ENCODE measurements at regions not wholly inside any gene's neighbourhood (a gene's known extent, or its start where the extent isn't known, plus 50 kb on each side); places are given as distances from the start of the nearest gene placed in this dataset.

- TF ChIP-seq MAX (IDR thresholded peaks at IDR 0.05): no peak
- TF ChIP-seq POLR2A (IDR thresholded peaks at IDR 0.05; ENCODE audit: low read length): no peak
- TF ChIP-seq FOSB (CRISPR knock-in tag; IDR thresholded peaks at IDR 0.05): no peak
These were observed 308.4 kb upstream of the STXBP6 start (continued) for GRCh38 chr14:25358330-25358729.

GRCh38 chr14:25351269-25351668 is 301.3 kb upstream of the STXBP6 start:
- H3K27ac ChIP-seq: no peak overlapping the region
- FAIRE-seq: no peak
- TF ChIP-seq SMC3 (IDR thresholded peaks at IDR 0.05) (no peak), RARB (CRISPR knock-in tag; IDR thresholded peaks at IDR 0.05) (no peak), TP53 (CRISPR knock-in tag; IDR thresholded peaks at IDR 0.05) (no peak), ZSCAN20 (CRISPR knock-in tag; IDR thresholded peaks at IDR 0.05) (no peak), NFE2L2 (conservative IDR thresholded peaks at IDR 0.05; ENCODE audit: low read length) (no peak)
- H3K4me2 ChIP-seq: no peak overlapping the region
- ATAC-seq: no peak
- DNase-seq (ENCODE audit: low read depth in 1 of 2, low spot score in 1 of 2): no peak
- no peak overlapping the region for H3K4me3 ChIP-seq
- WGBS (ENCODE audit: missing lambda C conversion rate): 4% methylated on average over 4 of the region's 4 CpGs
- no peaks in the 10 kb centered on the region for H3K4me1 ChIP-seq
- ChIA-PET POLR2A (no interaction called here), CTCF (interaction anchor here (1.1 kb wide), 1 partner anchor 9 kb away, joined by 3 read pairs; no protein-coding TSS in a partner anchor)
- H3K9me3 ChIP-seq: no peaks in the 10 kb centered on the region

GRCh38 chr14:25350802-25351201 is 300.9 kb upstream of the STXBP6 start:
- TF ChIP-seq SMC3 (IDR thresholded peaks at IDR 0.05) (no peak), NR3C1 (IDR thresholded peaks at IDR 0.05) (no peak), RNF2 (IDR thresholded peaks at IDR 0.05; ENCODE audit: borderline replicate concordance, low read depth) (no peak), RARB (CRISPR knock-in tag; IDR thresholded peaks at IDR 0.05) (no peak), JUNB (IDR thresholded peaks at IDR 0.05) (no peak), NFE2L2 (conservative IDR thresholded peaks at IDR 0.05; ENCODE audit: low read length) (no peak), CBX8 (IDR thresholded peaks at IDR 0.05) (no peak)
- Histone ChIP-seq H3K4me1 (no peaks in the 10 kb centered on the region), H3K27ac (no peak overlapping the region), H3K4me2 (no peak overlapping the region), H3K9me3 (no peaks in the 10 kb centered on the region), H3K4me3 (no peak overlapping the region)
- DNase-seq (ENCODE audit: low read depth in 1 of 2, low spot score in 1 of 2): no peak
- ATAC-seq: no peak
- 15% methylated on average over 4 of the region's 4 CpGs for WGBS (ENCODE audit: missing lambda C conversion rate)
- FAIRE-seq: no peak
- ChIA-PET POLR2A (no interaction called here), CTCF (interaction anchor here (1.1 kb wide), 1 partner anchor 8 kb away, joined by 3 read pairs; no protein-coding TSS in a partner anchor)

- Histone ChIP-seq H3K9me3 (no peaks in the 10 kb centered on the region), H3K27ac (no peak overlapping the region), H3K4me2 (no peak overlapping the region), H3K4me1 (no peaks in the 10 kb centered on the region), H3K4me3 (no peak overlapping the region)
- WGBS (ENCODE audit: missing lambda C conversion rate): 0% methylated on average over 3 of the region's 3 CpGs
- FAIRE-seq (no peak), ATAC-seq (no peak), DNase-seq (ENCODE audit: low read depth in 1 of 2, low spot score in 1 of 2) (no peak)
- ChIA-PET POLR2A (no interaction called here), CTCF (no interaction called here)
- TF ChIP-seq ZFP36 (IDR thresholded peaks at IDR 0.05; ENCODE audit: borderline replicate concordance, partially characterized antibody): no peak
- no peak for TF ChIP-seq GATA3 (IDR thresholded peaks at IDR 0.05; ENCODE audit: borderline replicate concordance)
- TF ChIP-seq RCOR1 (IDR thresholded peaks at IDR 0.05; ENCODE audit: low read depth, low read length): no peak
These were observed 300.1 kb upstream of the STXBP6 start for GRCh38 chr14:25350021-25350420.

- POLR2A ChIA-PET: no interaction called here
- CTCF ChIA-PET: no interaction called here
- 0% methylated on average over 1 of the region's 1 CpG for WGBS (ENCODE audit: missing lambda C conversion rate)
- TF ChIP-seq MAX (IDR thresholded peaks at IDR 0.05): no peak
- TF ChIP-seq NFE2L2 (conservative IDR thresholded peaks at IDR 0.05; ENCODE audit: low read length): no peak
- TF ChIP-seq CBX2 (IDR thresholded peaks at IDR 0.05; ENCODE audit: borderline replicate concordance, low read depth): no peak
- no peak for TF ChIP-seq ATOH8 (CRISPR knock-in tag; IDR thresholded peaks at IDR 0.05; ENCODE audit: low read depth)
- no peak for TF ChIP-seq RFX5 (IDR thresholded peaks at IDR 0.05)
- TF ChIP-seq RNF2 (IDR thresholded peaks at IDR 0.05; ENCODE audit: borderline replicate concordance, low read depth): no peak
- no peak for TF ChIP-seq SMC3 (IDR thresholded peaks at IDR 0.05)
- TF ChIP-seq MAFK (IDR thresholded peaks at IDR 0.05; ENCODE audit: partially characterized antibody): no peak
- TF ChIP-seq PBX3 (IDR thresholded peaks at IDR 0.05): no peak
- no peak for TF ChIP-seq CEBPB (IDR thresholded peaks at IDR 0.05)
- TF ChIP-seq E2F6 (IDR thresholded peaks at IDR 0.05; ENCODE audit: borderline replicate concordance, low read depth): no peak
- no peak for TF ChIP-seq KDM5A (IDR thresholded peaks at IDR 0.05)
- TF ChIP-seq HOXA7 (CRISPR knock-in tag; IDR thresholded peaks at IDR 0.05): no peak
- TF ChIP-seq USF2 (IDR thresholded peaks at IDR 0.05): no peak
- TF ChIP-seq MAZ (IDR thresholded peaks at IDR 0.05; ENCODE audit: borderline replicate concordance, low read depth, low read length): no peak
- TF ChIP-seq NPAS2 (CRISPR knock-in tag; IDR thresholded peaks at IDR 0.05; ENCODE audit: borderline replicate concordance): no peak
- no peak for TF ChIP-seq JUNB (IDR thresholded peaks at IDR 0.05)
These were observed 299.3 kb upstream of the STXBP6 start for GRCh38 chr14:25349269-25349668.

More at GRCh38 chr14:25349269-25349668, 299.3 kb upstream of the STXBP6 start:
- Histone ChIP-seq H3K4me2 (no peak overlapping the region), H3K4me3 (no peak overlapping the region), H3K4me1 (no peaks in the 10 kb centered on the region), H3K9me3 (no peaks in the 10 kb centered on the region), H3K27ac (no peak overlapping the region)
- DNase-seq (ENCODE audit: low read depth in 1 of 2, low spot score in 1 of 2): no peak
- no peak for FAIRE-seq
- no peak for ATAC-seq
